ENCODE measurements at regions not wholly inside any gene's neighbourhood (a gene's known extent, or its start where the extent isn't known, plus 50 kb on each side); places are given as distances from the start of the nearest gene placed in this dataset.

DNA sequence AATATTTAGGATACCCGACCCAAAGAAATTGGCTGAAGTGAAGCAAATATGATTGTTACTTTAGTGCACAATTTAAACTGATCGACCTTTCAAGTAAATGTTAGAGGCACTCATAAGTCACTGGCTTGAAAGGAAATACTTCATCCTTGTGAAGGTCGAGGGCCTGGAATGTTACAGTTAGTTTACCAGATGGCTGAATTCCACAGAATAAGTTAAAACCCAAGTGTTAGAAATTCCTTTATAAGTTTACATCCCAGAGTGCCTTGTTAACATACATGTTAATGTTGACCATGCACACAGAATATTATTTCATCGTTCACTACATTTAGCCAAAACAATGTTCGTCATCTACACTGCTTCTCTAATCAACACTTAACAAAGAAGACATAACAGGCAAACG is 235.5 kb upstream of the ANO3 start:
- no peak overlapping the region for H3K4me3 Mint-ChIP-seq
- peaks cover 13% of the 10 kb centered on the region for H3K9me3 Mint-ChIP-seq (ENCODE audit: low read depth)
- ATAC-seq (no peak), DNase-seq (no peak)
- no peaks in the 10 kb centered on the region for H3K36me3 Mint-ChIP-seq
- CTCF ChIA-PET: no interaction called here
- H3K27me3 Mint-ChIP-seq: no peaks in the 10 kb centered on the region
- no peaks in the 10 kb centered on the region for H3K4me1 Mint-ChIP-seq
- no peak overlapping the region for H3K27ac Mint-ChIP-seq

- H3K36me3 Mint-ChIP-seq: no peaks in the 10 kb centered on the region
- no peaks in the 10 kb centered on the region for H3K4me1 Mint-ChIP-seq
- no peak overlapping the region for H3K4me3 Mint-ChIP-seq
- peaks cover 15% of the 10 kb centered on the region for H3K9me3 Mint-ChIP-seq (ENCODE audit: low read depth)
- H3K27me3 Mint-ChIP-seq: no peaks in the 10 kb centered on the region
- no peak for ATAC-seq
- H3K27ac Mint-ChIP-seq: no peak overlapping the region
- DNase-seq: no peak
- CTCF ChIA-PET: no interaction called here
These were observed 229.6 kb upstream of the ANO3 start for GRCh38 chr11:26102325-26102724.

GRCh38 chr11:26105762-26106423 is 226.0 kb upstream of the ANO3 start:
- CTCF ChIA-PET: no interaction called here
- no peaks in the 10 kb centered on the region for H3K36me3 Mint-ChIP-seq
- no peak for DNase-seq
- H3K9me3 Mint-ChIP-seq (ENCODE audit: low read depth): peaks cover 5% of the 10 kb centered on the region
- no peak overlapping the region for H3K4me3 Mint-ChIP-seq
- no peak overlapping the region for H3K27ac Mint-ChIP-seq
- no peaks in the 10 kb centered on the region for H3K27me3 Mint-ChIP-seq
- ATAC-seq: no peak
- no peaks in the 10 kb centered on the region for H3K4me1 Mint-ChIP-seq

GRCh38 chr11:26106726-26107125 is 225.2 kb upstream of the ANO3 start:
- no peaks in the 10 kb centered on the region for H3K27me3 Mint-ChIP-seq
- no peak overlapping the region for H3K27ac Mint-ChIP-seq
- H3K36me3 Mint-ChIP-seq: no peaks in the 10 kb centered on the region
- H3K9me3 Mint-ChIP-seq (ENCODE audit: low read depth): peaks cover 5% of the 10 kb centered on the region
- no peak for DNase-seq
- H3K4me3 Mint-ChIP-seq: no peak overlapping the region
- CTCF ChIA-PET: no interaction called here
- no peaks in the 10 kb centered on the region for H3K4me1 Mint-ChIP-seq
- ATAC-seq: no peak

DNA sequence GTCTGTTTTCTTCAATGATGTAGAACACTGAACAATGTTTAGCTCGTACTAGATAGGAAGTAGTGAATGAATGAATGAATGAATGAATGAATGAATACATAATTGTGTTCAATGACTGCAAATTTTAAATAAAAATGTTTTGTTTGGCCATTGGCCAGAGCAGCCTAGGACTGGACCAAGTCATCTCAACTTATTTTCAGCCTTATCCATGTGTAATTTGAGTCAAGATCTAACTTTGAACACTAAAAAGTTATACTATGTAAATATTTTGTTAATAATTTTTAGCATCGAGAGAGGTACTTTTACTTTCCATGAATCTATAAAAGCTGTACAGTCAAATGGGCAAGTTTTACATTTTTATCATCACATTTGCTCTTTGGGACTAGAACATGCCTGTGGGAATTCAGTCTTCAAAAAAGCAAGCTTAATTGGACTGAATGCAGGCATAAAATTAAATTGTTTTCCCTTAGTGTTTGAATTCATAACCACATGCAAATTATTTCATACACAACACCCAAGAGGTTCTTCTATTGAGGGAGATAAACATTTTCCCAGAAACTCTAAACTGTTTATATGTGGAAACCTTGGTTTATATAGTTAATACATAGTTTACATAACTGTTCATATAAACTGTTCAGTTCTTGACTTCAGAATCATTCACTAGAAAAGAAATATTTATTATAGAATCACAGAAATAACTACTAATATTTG is 222.1 kb upstream of the ANO3 start:
- H3K27ac Mint-ChIP-seq: no peak overlapping the region
- no peaks in the 10 kb centered on the region for H3K4me1 Mint-ChIP-seq
- ATAC-seq: no peak

DNA sequence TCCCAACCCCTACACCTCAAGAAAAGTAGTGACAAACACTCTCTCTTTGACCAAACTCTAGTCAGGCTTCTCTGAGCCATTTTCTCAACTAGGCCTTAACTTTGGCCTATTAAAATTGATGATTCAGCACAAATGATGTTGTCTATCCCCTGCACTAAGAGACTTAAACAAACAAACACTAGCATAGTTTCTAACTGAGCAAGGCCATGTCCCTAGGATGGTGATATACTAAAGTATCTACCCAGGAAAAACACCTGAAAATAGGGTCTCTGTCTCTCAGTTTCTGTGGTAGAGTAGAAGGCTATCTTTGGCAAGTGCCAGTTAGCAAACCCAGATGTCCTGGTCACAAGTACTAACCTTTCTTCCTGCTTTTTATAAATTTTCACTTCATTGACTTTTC is 219.7 kb upstream of the ANO3 start:
- Mint-ChIP-seq H3K9me3 (ENCODE audit: low read depth) (peaks cover 3% of the 10 kb centered on the region), H3K27me3 (no peaks in the 10 kb centered on the region), H3K4me1 (no peaks in the 10 kb centered on the region), H3K36me3 (no peaks in the 10 kb centered on the region), H3K27ac (no peak overlapping the region), H3K4me3 (no peak overlapping the region)
- DNase-seq (no peak), ATAC-seq (no peak)
- CTCF ChIA-PET: no interaction called here

More for the DNA sequence above, 222.1 kb upstream of the ANO3 start:
- no peak for DNase-seq
- no peak overlapping the region for H3K4me3 Mint-ChIP-seq
- CTCF ChIA-PET: no interaction called here
- H3K9me3 Mint-ChIP-seq (ENCODE audit: low read depth): peaks cover 8% of the 10 kb centered on the region
- H3K27me3 Mint-ChIP-seq: no peaks in the 10 kb centered on the region
- no peaks in the 10 kb centered on the region for H3K36me3 Mint-ChIP-seq

GRCh38 chr11:26121466-26121865 is 210.5 kb upstream of the ANO3 start:
- no peak for ATAC-seq

GRCh38 chr11:26126741-26127140 is 205.2 kb upstream of the ANO3 start:
- Mint-ChIP-seq H3K4me1 (no peaks in the 10 kb centered on the region), H3K27ac (no peak overlapping the region), H3K36me3 (no peaks in the 10 kb centered on the region), H3K9me3 (ENCODE audit: low read depth) (peaks cover 6% of the 10 kb centered on the region), H3K4me3 (no peak overlapping the region), H3K27me3 (no peaks in the 10 kb centered on the region)
- no peak for ATAC-seq
- CTCF ChIA-PET: no interaction called here
- no peak for DNase-seq

More at GRCh38 chr11:26121466-26121865, 210.5 kb upstream of the ANO3 start:
- Mint-ChIP-seq H3K4me1 (no peaks in the 10 kb centered on the region), H3K27ac (no peak overlapping the region), H3K36me3 (no peaks in the 10 kb centered on the region), H3K9me3 (ENCODE audit: low read depth) (peaks cover 2% of the 10 kb centered on the region), H3K27me3 (no peaks in the 10 kb centered on the region), H3K4me3 (no peak overlapping the region)
- CTCF ChIA-PET: no interaction called here
- no peak for DNase-seq

DNA sequence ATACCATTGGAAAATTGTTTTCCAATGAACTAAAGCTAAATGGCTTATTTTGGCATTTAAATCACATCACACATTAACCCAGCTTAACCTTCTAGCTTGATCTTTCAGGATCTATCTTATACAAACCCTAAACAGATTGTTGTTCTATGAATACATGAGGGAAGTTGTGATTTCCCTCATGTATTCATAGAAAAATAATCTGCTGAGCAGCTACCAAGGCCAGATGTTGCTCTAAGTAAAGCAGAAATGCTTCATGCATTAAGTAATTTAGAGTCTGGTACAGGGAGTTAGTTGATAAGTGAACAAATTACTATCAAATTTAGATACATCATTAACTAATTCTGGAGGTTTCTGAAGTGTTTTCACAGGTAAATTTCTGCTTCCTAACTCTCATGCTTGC is 204.6 kb upstream of the ANO3 start:
- Mint-ChIP-seq H3K4me3 (no peak overlapping the region), H3K27ac (no peak overlapping the region), H3K4me1 (no peaks in the 10 kb centered on the region), H3K9me3 (ENCODE audit: low read depth) (peaks cover 6% of the 10 kb centered on the region), H3K27me3 (no peaks in the 10 kb centered on the region), H3K36me3 (no peaks in the 10 kb centered on the region)
- ATAC-seq (no peak), DNase-seq (no peak)
- CTCF ChIA-PET: no interaction called here

DNA sequence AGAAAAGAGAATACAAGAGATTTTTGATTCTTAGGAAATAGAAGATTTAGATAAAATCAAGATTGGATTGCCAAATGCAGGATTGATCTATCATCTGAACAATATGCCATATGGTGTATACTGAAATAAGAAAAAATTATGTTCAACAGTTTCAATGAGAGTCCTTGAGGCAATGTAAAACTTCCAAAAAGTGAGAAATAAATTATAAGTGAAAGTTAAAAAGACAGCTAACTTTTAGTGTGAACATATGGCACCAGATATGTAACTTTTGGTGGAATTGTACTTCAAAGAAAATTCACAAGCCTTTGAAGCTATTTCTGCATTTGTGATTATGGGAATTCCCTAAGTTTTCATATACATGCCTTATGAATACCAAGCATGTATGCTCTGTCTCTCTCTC is 200.5 kb upstream of the ANO3 start:
- CTCF ChIA-PET: no interaction called here

GRCh38 chr11:26134053-26134452 is 197.9 kb upstream of the ANO3 start:
- DNase-seq (no peak), ATAC-seq (no peak)
- Mint-ChIP-seq H3K36me3 (no peaks in the 10 kb centered on the region), H3K4me1 (no peaks in the 10 kb centered on the region), H3K9me3 (ENCODE audit: low read depth) (peaks cover 5% of the 10 kb centered on the region), H3K4me3 (no peak overlapping the region), H3K27me3 (no peaks in the 10 kb centered on the region), H3K27ac (no peak overlapping the region)
- CTCF ChIA-PET: no interaction called here

More for the DNA sequence above, 200.5 kb upstream of the ANO3 start:
- Mint-ChIP-seq H3K27ac (no peak overlapping the region), H3K27me3 (no peaks in the 10 kb centered on the region), H3K36me3 (no peaks in the 10 kb centered on the region), H3K4me1 (no peaks in the 10 kb centered on the region), H3K9me3 (ENCODE audit: low read depth) (peaks cover 5% of the 10 kb centered on the region), H3K4me3 (no peak overlapping the region)
- DNase-seq: no peak
- no peak for ATAC-seq

- Mint-ChIP-seq H3K36me3 (no peaks in the 10 kb centered on the region), H3K27ac (no peak overlapping the region), H3K9me3 (ENCODE audit: low read depth) (peaks cover 1% of the 10 kb centered on the region), H3K27me3 (no peaks in the 10 kb centered on the region), H3K4me3 (no peak overlapping the region), H3K4me1 (no peaks in the 10 kb centered on the region)
- ATAC-seq (no peak), DNase-seq (no peak)
- CTCF ChIA-PET: no interaction called here
These were observed 197.2 kb upstream of the ANO3 start for GRCh38 chr11:26134481-26135355.

DNA sequence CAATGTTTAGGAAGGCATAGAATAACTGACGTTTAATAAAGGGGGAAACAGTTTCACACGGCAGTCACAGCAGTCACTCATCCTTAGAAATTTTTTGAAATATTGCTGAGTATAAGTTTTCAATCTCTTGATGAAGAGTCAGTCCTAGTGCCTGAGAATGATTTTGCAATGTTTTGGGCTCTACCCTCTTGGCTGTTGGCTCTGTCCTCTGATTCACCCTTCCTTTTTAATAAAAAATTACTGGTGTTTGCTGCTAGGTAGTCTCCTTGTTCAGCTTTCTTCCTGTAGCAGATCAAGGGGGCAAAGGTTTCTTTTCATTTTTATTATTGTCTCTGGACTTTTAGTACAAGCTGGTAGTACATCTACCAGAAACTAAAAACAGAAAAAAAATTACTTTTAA is 194.3 kb upstream of the ANO3 start:
- DNase-seq: no peak
- CTCF ChIA-PET: no interaction called here
- Mint-ChIP-seq H3K36me3 (no peaks in the 10 kb centered on the region), H3K4me1 (no peaks in the 10 kb centered on the region), H3K9me3 (ENCODE audit: low read depth) (peaks cover 1% of the 10 kb centered on the region), H3K27me3 (no peaks in the 10 kb centered on the region), H3K27ac (no peak overlapping the region), H3K4me3 (no peak overlapping the region)
- ATAC-seq: no peak

GRCh38 chr11:26142891-26143290 is 189.0 kb upstream of the ANO3 start:
- Mint-ChIP-seq H3K9me3 (ENCODE audit: low read depth) (no peaks in the 10 kb centered on the region), H3K4me1 (no peaks in the 10 kb centered on the region), H3K36me3 (no peaks in the 10 kb centered on the region), H3K4me3 (no peak overlapping the region), H3K27me3 (no peaks in the 10 kb centered on the region), H3K27ac (no peak overlapping the region)
- ATAC-seq (no peak), DNase-seq (no peak)
- CTCF ChIA-PET: no interaction called here
